A549 (cell line): ENCODE measurements at regions not wholly inside any gene's neighbourhood (a gene's known extent, or its start where the extent isn't known, plus 50 kb on each side); places are given as distances from the start of the nearest gene placed in this dataset.

Experiments used
- ATAC-seq, 2 experiments: fragments of 200-7000 bp in 1 of 2; fragments of >200 bp in 1 of 2; cut with Nextera tagmentation in 1 of 2; cut with Tn5 transposase in 1 of 2; 3 replicates each; pipeline versions ENCODE4 v1.8.0 to v1.9.1; 2018 to 2020; ENCODE audit warnings: mild to moderate bottlenecking in 1 of 2, moderate library complexity in 1 of 2
- CTCF ChIA-PET: fragments of 300-600 bp; sonication (Branson Sonifier 250); formaldehyde crosslinking; extraction: SDS; loops from one replicate; lab custom pipeline; 2021; ENCODE audit warnings: antibody characterized with exemption, inconsistent platforms; lab: Yijun Ruan, JAX
- POLR2A ChIA-PET: fragments of 350-600 bp; formaldehyde crosslinking; extraction: SDS; loops from one replicate; lab custom pipeline; 2021; ENCODE audit warnings: antibody characterized with exemption, inconsistent platforms; lab: Yijun Ruan, JAX
- DNase-seq, 2 experiments: peaks; one replicate each; pipeline versions ENCODE4 v3.0.0 to v3.0.0-alpha.2; 2011 to 2016; ENCODE audit warnings: low read depth in 1 of 2, low spot score in 1 of 2
- FAIRE-seq: peaks from 2 replicates; lab custom pipeline; 2011; peaks lifted over from hg19 to GRCh38; lab: Jason Lieb, UNC
- H3K27ac ChIP-seq, 2 experiments: fragments of >200 bp; sonication (Bioruptor Twin); formaldehyde crosslinking; 3 replicates each; pipeline ENCODE4 v1.5.1; 2016 to 2017
- H3K4me1 ChIP-seq: fragments of >200 bp; sonication (Bioruptor Twin); formaldehyde crosslinking; 3 replicates; pipeline ENCODE4 v1.6.1; 2016
- H3K4me2 ChIP-seq: fragments of >200 bp; sonication (Bioruptor Twin); formaldehyde crosslinking; 3 replicates; pipeline ENCODE4 v1.6.1; 2016
- H3K4me3 ChIP-seq: fragments of >200 bp; sonication (Bioruptor Twin); formaldehyde crosslinking; 3 replicates; pipeline ENCODE4 v1.5.1; 2016
- H3K9me3 ChIP-seq: fragments of >200 bp; sonication (Bioruptor Twin); formaldehyde crosslinking; 3 replicates; pipeline ENCODE4 v1.6.1; 2016
- CHD2 ChIP-seq: fragments of 150-350 bp; IDR thresholded peaks from 2 replicates; pipeline ENCODE4 v1.6.1; 2014; ENCODE audit warnings: low read length; ENCODE audit not compliant: partially characterized antibody
- CHD4 ChIP-seq: fragments of 200-600 bp; sonication (generic); IDR thresholded peaks from 2 replicates; pipeline ENCODE4 v1.6.1; 2016; ENCODE audit warnings: antibody characterized with exemption, mild to moderate bottlenecking, borderline replicate concordance
- EHF ChIP-seq: fragments of 250-450 bp; sonication (Bioruptor Pico); IDR thresholded peaks from 2 replicates; pipeline ENCODE4 v1.5.0; 2020; ENCODE audit warnings: mild to moderate bottlenecking
- EP300 ChIP-seq, 2 experiments: fragments of >200 bp; sonication (Bioruptor Twin); formaldehyde crosslinking; IDR thresholded peaks; 2 replicates in 1 of 2; 3 replicates in 1 of 2; pipeline ENCODE4 v1.6.1; 2016 to 2017
- FOXS1 ChIP-seq: fragments of 250-450 bp; sonication (Bioruptor Pico); IDR thresholded peaks from 2 replicates; pipeline ENCODE4 v1.5.0; 2020; ENCODE audit warnings: mild to moderate bottlenecking, moderate library complexity
- HDAC2 ChIP-seq: fragments of 200-600 bp; sonication (generic); IDR thresholded peaks from 2 replicates; pipeline ENCODE4 v1.6.1; 2016
- HES2 ChIP-seq: fragments of >200 bp; sonication (Bioruptor Twin); formaldehyde crosslinking; IDR thresholded peaks from 2 replicates; pipeline ENCODE4 v1.6.1; 2016
- HEYL ChIP-seq: fragments of 250-450 bp; sonication (Bioruptor Pico); IDR thresholded peaks from 2 replicates; pipeline ENCODE4 v1.8.0; 2021; ENCODE audit warnings: mild to moderate bottlenecking, moderate library complexity
- JUN ChIP-seq, 2 experiments: fragments of >200 bp; sonication (Bioruptor Twin); formaldehyde crosslinking; IDR thresholded peaks; 2 replicates in 1 of 2; 3 replicates in 1 of 2; pipeline ENCODE4 v1.6.1; 2016 to 2017
- MAZ ChIP-seq: fragments of 150-350 bp; IDR thresholded peaks from 2 replicates; pipeline ENCODE4 v1.6.1; 2014; ENCODE audit warnings: antibody characterized with exemption, low read depth, low read length, borderline replicate concordance
- MYC ChIP-seq: IDR thresholded peaks from 2 replicates; pipeline ENCODE4 v1.6.1; 2012; ENCODE audit warnings: mild to moderate bottlenecking, inconsistent platforms, low read length, improper control_type of control experiment, borderline replicate concordance
- NFE2L2 ChIP-seq: fragments of 150-350 bp; conservative IDR thresholded peaks from 2 replicates; pipeline ENCODE4 v1.6.1; 2014; ENCODE audit warnings: low read length
- NPAS2 ChIP-seq: fragments of 250-450 bp; sonication (Bioruptor Pico); IDR thresholded peaks from 2 replicates; pipeline ENCODE4 v1.8.0; 2022; ENCODE audit warnings: mild to moderate bottlenecking, moderate library complexity, borderline replicate concordance
- PHF8 ChIP-seq: fragments of 200-600 bp; sonication (generic); IDR thresholded peaks from 2 replicates; pipeline ENCODE4 v1.6.1; 2016; ENCODE audit warnings: low read depth, mild to moderate bottlenecking, antibody characterized with exemption, moderate library complexity, borderline replicate concordance
- RAD21 ChIP-seq, 2 experiments: fragments of >200 bp in 1 of 2; sonication (Bioruptor Twin) in 1 of 2; formaldehyde crosslinking in 1 of 2; IDR thresholded peaks in 1 of 2; conservative IDR thresholded peaks in 1 of 2; 2 replicates in 1 of 2; 3 replicates in 1 of 2; pipeline ENCODE4 v1.6.1; 2012 to 2018; ENCODE audit warnings: inconsistent platforms in 1 of 2
- RARB ChIP-seq: fragments of 250-450 bp; sonication (Bioruptor Pico); IDR thresholded peaks from 2 replicates; pipeline ENCODE4 v1.8.0; 2021; ENCODE audit warnings: mild to moderate bottlenecking, moderate library complexity
- RCOR1 ChIP-seq: fragments of 150-350 bp; IDR thresholded peaks from 2 replicates; pipeline ENCODE4 v1.6.1; 2014; ENCODE audit warnings: antibody characterized with exemption, low read length, low read depth
- RFX5 ChIP-seq: fragments of 450-650 bp; IDR thresholded peaks from 2 replicates; pipeline ENCODE4 v1.7.1; 2014; ENCODE audit warnings: antibody characterized with exemption, mild to moderate bottlenecking, moderate library complexity
- SREBF2 ChIP-seq: fragments of 450-650 bp; IDR thresholded peaks from 2 replicates; pipeline ENCODE4 v1.6.1; 2014; ENCODE audit warnings: mild to moderate bottlenecking, moderate library complexity
- TFCP2L1 ChIP-seq: fragments of 250-450 bp; sonication (Bioruptor Pico); IDR thresholded peaks from 2 replicates; pipeline ENCODE4 v1.5.0; 2021; ENCODE audit warnings: mild to moderate bottlenecking
- TP53 ChIP-seq: fragments of 250-450 bp; sonication (Bioruptor Pico); IDR thresholded peaks from 2 replicates; pipeline ENCODE4 v1.5.0; 2021; ENCODE audit warnings: mild to moderate bottlenecking, moderate library complexity
- ZC3H11A ChIP-seq: fragments of 450-650 bp; IDR thresholded peaks from 2 replicates; pipeline ENCODE4 v1.6.1; 2014; ENCODE audit warnings: antibody characterized with exemption, mild to moderate bottlenecking
- ZNF302 ChIP-seq: fragments of 250-450 bp; sonication (Bioruptor Pico); IDR thresholded peaks from 2 replicates; pipeline ENCODE4 v1.9.0; 2021; ENCODE audit warnings: inconsistent platforms, mild to moderate bottlenecking, moderate library complexity
- ZSCAN20 ChIP-seq: fragments of 250-450 bp; sonication (Bioruptor Pico); IDR thresholded peaks from 2 replicates; pipeline ENCODE4 v1.8.0; 2022; ENCODE audit warnings: mild to moderate bottlenecking, moderate library complexity
- WGBS: methylation state at CpG from one replicate; pipeline ENCODE4 v1.1.6; 2017; ENCODE audit errors: missing lambda C conversion rate; 5-methylcytosine and 5-hydroxymethylcytosine counted together
- TF ChIP-seq, protein P1 (sequence below): fragments of 200-600 bp; sonication (generic); IDR thresholded peaks from 2 replicates; pipeline ENCODE4 v1.6.1; 2016; ENCODE audit warnings: antibody characterized with exemption, mild to moderate bottlenecking, moderate library complexity
- TF ChIP-seq, protein P2 (sequence below): fragments of >200 bp; sonication (Bioruptor Twin); formaldehyde crosslinking; IDR thresholded peaks from 3 replicates; pipeline ENCODE4 v1.5.1; 2016
- TF ChIP-seq, protein P3 (sequence below): fragments of 150-350 bp; IDR thresholded peaks from 2 replicates; pipeline ENCODE4 v1.6.1; 2014; ENCODE audit warnings: low read depth, mild to moderate bottlenecking, low read length

- DNase-seq = no peak
- 0% methylated on average over 2 of the region's 2 CpGs for WGBS
- ChIA-PET CTCF (no interaction called here), POLR2A (no interaction called here)
- H3K27ac ChIP-seq = no peak overlapping the region
- no peaks in the 10 kb centered on the region for H3K9me3 ChIP-seq
- H3K4me3 ChIP-seq = no peak overlapping the region
- H3K4me2 ChIP-seq = no peak overlapping the region
- H3K4me1 ChIP-seq = no peaks in the 10 kb centered on the region
- TF ChIP-seq RAD21 (conservative IDR thresholded peaks at IDR 0.05 in 1 of 2, IDR thresholded peaks at IDR 0.05 in 1 of 2) = no peak
- TF ChIP-seq, protein P1, sequence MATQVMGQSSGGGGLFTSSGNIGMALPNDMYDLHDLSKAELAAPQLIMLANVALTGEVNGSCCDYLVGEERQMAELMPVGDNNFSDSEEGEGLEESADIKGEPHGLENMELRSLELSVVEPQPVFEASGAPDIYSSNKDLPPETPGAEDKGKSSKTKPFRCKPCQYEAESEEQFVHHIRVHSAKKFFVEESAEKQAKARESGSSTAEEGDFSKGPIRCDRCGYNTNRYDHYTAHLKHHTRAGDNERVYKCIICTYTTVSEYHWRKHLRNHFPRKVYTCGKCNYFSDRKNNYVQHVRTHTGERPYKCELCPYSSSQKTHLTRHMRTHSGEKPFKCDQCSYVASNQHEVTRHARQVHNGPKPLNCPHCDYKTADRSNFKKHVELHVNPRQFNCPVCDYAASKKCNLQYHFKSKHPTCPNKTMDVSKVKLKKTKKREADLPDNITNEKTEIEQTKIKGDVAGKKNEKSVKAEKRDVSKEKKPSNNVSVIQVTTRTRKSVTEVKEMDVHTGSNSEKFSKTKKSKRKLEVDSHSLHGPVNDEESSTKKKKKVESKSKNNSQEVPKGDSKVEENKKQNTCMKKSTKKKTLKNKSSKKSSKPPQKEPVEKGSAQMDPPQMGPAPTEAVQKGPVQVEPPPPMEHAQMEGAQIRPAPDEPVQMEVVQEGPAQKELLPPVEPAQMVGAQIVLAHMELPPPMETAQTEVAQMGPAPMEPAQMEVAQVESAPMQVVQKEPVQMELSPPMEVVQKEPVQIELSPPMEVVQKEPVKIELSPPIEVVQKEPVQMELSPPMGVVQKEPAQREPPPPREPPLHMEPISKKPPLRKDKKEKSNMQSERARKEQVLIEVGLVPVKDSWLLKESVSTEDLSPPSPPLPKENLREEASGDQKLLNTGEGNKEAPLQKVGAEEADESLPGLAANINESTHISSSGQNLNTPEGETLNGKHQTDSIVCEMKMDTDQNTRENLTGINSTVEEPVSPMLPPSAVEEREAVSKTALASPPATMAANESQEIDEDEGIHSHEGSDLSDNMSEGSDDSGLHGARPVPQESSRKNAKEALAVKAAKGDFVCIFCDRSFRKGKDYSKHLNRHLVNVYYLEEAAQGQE = no peak
- no peak for TF ChIP-seq ZC3H11A
- TF ChIP-seq TP53 (CRISPR knock-in tag) = no peak
- no peak for TF ChIP-seq NFE2L2
- no peak for TF ChIP-seq MAZ
- no peak for TF ChIP-seq RFX5
- TF ChIP-seq CHD4 = no peak
- TF ChIP-seq ZSCAN20 (CRISPR knock-in tag) = no peak
- no peak for TF ChIP-seq EHF (CRISPR knock-in tag)
- no peak for TF ChIP-seq ZNF302 (CRISPR knock-in tag)
- no peak for TF ChIP-seq HDAC2
- no peak for TF ChIP-seq JUN (IDR thresholded peaks at IDR 0.05)
- no peak for TF ChIP-seq TFCP2L1 (CRISPR knock-in tag)
- TF ChIP-seq, protein P2, sequence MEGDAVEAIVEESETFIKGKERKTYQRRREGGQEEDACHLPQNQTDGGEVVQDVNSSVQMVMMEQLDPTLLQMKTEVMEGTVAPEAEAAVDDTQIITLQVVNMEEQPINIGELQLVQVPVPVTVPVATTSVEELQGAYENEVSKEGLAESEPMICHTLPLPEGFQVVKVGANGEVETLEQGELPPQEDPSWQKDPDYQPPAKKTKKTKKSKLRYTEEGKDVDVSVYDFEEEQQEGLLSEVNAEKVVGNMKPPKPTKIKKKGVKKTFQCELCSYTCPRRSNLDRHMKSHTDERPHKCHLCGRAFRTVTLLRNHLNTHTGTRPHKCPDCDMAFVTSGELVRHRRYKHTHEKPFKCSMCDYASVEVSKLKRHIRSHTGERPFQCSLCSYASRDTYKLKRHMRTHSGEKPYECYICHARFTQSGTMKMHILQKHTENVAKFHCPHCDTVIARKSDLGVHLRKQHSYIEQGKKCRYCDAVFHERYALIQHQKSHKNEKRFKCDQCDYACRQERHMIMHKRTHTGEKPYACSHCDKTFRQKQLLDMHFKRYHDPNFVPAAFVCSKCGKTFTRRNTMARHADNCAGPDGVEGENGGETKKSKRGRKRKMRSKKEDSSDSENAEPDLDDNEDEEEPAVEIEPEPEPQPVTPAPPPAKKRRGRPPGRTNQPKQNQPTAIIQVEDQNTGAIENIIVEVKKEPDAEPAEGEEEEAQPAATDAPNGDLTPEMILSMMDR = no peak
- TF ChIP-seq, protein P3, sequence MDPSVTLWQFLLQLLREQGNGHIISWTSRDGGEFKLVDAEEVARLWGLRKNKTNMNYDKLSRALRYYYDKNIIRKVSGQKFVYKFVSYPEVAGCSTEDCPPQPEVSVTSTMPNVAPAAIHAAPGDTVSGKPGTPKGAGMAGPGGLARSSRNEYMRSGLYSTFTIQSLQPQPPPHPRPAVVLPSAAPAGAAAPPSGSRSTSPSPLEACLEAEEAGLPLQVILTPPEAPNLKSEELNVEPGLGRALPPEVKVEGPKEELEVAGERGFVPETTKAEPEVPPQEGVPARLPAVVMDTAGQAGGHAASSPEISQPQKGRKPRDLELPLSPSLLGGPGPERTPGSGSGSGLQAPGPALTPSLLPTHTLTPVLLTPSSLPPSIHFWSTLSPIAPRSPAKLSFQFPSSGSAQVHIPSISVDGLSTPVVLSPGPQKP = no peak
- TF ChIP-seq HES2 = no peak
- FAIRE-seq = no peak
- ATAC-seq = no peak
Measured at GRCh38 chr18:77705301-77705700, 455.7 kb downstream of the GALR1 start.

DNA sequence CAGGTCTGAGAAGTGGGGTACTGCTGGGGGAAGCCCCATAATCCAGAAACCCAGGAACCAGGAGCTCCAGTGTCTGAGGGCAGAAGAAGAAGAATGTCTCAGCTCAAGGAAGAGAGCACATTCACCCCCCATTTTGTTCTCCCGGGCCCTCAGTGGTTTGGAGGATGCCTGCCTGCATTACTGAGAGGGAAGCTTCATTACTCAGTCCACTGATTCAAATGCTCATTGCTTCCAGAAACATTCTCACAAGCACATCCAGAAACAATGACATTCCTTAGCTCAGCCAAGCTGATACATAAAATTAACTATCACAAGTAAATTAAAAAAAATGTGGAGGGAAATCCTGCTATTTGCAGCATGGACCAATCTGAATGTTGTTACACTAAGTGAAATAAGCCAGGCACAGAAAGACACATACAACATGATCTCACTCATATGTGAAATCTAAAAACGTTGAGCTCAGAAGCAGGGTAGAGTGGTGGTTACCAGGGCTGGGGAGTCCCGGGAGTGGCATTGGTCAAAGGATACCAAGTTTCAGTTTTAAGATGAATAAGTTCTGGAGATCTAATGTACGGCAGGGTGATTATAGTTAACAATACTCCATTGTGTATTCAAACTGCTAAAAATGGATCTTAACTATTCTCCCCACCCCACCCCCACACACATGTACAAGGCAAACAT lies 459.3 kb downstream of the GALR1 start:
- no peak for FAIRE-seq
- ChIA-PET CTCF (interaction anchor here (1.4 to 1.7 kb wide), 2 partner anchors 58 to 709 kb away, joined by 3 to 5 read pairs; no protein-coding TSS in a partner anchor), POLR2A (no interaction called here)
- Histone ChIP-seq H3K27ac (no peak overlapping the region), H3K4me3 (no peak overlapping the region), H3K4me1 (no peaks in the 10 kb centered on the region), H3K9me3 (no peaks in the 10 kb centered on the region), H3K4me2 (no peak overlapping the region)
- WGBS = 12% methylated on average over 4 of the region's 4 CpGs
- no peak for ATAC-seq
- no peak for DNase-seq
- TF ChIP-seq SREBF2 (no peak), NPAS2 (CRISPR knock-in tag) (no peak), RARB (no peak), MYC (no peak), EHF (CRISPR knock-in tag) (no peak), CHD2 (no peak), PHF8 (no peak), EP300 (IDR thresholded peaks at IDR 0.05) (no peak), HEYL (no peak), RCOR1 (no peak), FOXS1 (CRISPR knock-in tag) (no peak)
- TF ChIP-seq, protein P3 = no peak
